Body of pancreas (tissue), 4 donors: ENCODE measurements at regions not wholly inside any gene's neighbourhood (a gene's known extent, or its start where the extent isn't known, plus 50 kb on each side); places are given as distances from the start of the nearest gene placed in this dataset.

ENCODE experiments used
- CTCF ChIP-seq, 7 experiments: fragments of 450-650 bp in 4 of 7; fragments of 200-600 bp in 3 of 7; sonication (generic) in 3 of 7; IDR thresholded peaks; one replicate each; pipeline ENCODE4 v1.5.1; 2016 to 2019; ENCODE audit warnings: antibody characterized with exemption in 7 of 7
- POLR2A ChIP-seq, 3 donors: fragments of 450-650 bp; IDR thresholded peaks; one replicate each; pipeline ENCODE4 v1.6.1; 2016; ENCODE audit warnings: antibody characterized with exemption in 3 of 3, mild to moderate bottlenecking in 2 of 3

DNA sequence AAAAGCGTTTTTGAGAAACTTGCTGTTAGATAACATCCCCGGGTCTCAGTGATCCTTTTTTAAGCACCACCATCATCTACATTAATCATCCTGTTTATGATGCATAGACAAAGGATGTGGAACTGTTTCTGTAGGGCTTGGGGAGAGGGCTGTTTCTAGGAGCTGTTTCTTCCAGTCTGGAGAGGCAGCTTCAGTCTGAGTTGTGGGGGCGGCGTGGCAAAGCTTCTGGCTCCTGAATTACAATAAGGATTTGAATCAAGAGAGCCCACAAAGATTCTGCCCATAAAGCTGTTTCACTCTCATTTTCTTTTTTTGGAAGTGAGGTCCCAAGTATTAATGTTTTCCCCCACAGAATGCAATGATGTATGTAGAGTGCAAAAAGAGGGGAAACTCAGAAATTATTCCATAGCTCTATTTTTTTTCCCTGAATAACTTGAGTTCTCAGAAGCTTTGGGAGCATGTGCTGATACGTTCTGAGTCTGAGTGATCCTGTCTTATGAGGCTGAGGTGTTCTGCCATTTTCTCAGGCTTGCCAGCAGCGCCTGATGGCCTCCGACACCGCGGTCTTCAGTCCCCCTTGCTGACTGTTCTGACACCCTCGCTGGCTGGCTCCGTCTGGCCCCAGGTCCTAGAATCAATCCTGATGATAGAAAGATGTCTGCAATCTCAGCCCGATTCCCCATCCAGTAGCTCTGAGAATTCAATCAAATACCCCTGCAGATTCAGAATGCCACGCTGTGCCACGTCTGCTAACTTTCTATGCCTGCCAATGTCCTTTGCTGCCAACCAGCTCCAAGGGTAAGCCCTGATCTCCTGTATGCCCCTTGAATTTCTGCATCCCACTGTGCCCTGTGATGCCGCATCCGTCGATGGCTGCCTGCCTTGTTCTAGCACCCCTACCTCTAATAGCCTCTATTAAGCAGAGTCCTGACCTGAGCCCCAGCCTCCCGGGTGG is 92.4 kb upstream of the AKT3 start:
- TF ChIP-seq CTCF (IDR thresholded peaks at IDR 0.05) (no peak), POLR2A (IDR thresholded peaks at IDR 0.05) (no peak)
